GM18907 (cell line): ENCODE measurements at regions not wholly inside any gene's neighbourhood (a gene's known extent, or its start where the extent isn't known, plus 50 kb on each side); places are given as distances from the start of the nearest gene placed in this dataset.

Experiments used
- ATAC-seq: cut with Tn5 transposase; IDR thresholded peaks from one replicate; pipeline ENCODE4 v1.9.1; 2021; ENCODE audit warnings: mild to moderate bottlenecking, moderate library complexity; ENCODE audit not compliant: unreplicated experiment

GRCh38 chr10:4216726-4217125 lies 431.7 kb upstream of the KLF6 start:
- no peak for ATAC-seq

- no peak for ATAC-seq
Measured at GRCh38 chr10:4215963-4216575, 431.1 kb upstream of the KLF6 start.

DNA sequence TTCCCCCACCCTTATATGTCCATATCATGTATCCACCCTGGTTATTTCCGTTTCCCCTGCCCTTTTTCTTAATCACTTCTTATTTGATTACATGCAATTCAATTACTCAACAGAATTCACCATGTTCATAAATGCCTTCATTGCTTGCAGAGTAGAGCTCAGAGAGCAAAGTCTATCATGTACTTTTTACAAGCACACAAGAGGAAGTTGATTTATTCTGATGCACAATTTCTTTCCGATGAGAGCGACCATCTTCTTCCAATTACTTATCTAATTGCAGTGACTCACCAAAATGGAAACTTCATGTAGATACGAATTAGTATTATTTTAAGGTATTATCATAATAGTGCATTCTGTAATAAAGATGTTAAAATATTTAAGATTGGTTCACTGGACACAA lies 430.5 kb upstream of the KLF6 start:
- no peak for ATAC-seq

- ATAC-seq, result no peak
Measured at GRCh38 chr10:4214908-4215307, 429.9 kb upstream of the KLF6 start.

DNA sequence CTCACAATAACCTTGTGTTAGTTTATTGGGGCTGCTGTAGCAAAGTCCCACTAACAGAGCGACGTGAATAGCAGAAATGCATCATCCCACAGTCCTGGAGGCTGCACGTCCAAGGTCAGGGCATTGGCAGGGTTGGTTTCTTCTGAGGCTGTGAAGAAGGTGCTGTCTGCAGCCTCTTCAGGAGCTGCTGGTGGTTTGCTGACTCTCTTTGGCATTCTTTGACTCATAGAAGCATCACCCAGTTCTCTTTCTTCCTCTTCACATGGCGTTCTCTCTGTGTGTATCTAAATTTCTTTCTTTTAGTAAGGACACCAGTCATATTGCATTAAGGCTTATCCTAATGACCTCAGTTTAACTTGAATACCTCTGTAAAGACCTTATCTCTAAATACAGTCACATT lies 428.4 kb upstream of the KLF6 start:
- no peak for ATAC-seq

- no peak for ATAC-seq
Measured at GRCh38 chr10:4212111-4212630, 427.2 kb upstream of the KLF6 start.

GRCh38 chr10:4208499-4208898 lies 423.5 kb upstream of the KLF6 start:
- ATAC-seq, result no peak

DNA sequence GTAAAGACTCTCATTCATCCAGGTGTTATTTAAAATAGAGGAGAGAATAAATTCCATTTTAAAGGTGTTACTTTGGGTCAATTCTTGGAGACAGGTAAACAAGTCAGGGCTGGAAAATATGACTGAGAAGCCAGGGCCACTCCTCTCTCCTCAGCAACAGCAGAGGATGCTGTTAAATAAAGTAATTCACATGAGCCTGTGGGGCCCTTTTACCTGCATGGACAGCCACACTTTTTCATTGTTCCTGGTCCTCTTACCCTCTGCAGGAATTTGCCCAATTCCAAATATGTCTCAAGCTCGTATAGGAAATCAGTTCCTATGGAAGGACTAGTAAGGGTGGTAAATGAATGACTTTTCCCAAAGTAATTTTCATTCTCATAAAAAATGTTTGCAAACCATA lies 420.1 kb upstream of the KLF6 start:
- no peak for ATAC-seq

DNA sequence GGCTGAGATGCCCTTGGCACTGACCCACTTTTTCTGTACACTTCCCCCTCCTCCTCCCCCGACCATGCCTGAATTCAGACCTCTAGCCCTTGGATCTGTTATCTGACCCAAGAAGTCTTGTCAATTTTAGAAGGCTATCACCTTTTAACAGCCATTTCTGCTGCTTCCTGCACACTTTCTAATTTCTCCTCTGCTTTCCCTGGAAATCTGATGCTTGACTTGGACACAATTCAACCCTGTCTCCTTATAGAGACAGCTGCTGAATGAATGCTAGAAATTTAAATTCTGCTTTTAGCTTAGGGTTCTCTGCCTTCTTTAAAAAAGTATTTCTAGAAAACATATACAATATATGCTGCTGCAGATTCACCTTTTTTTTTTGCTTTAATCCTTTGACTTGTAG lies 417.9 kb upstream of the KLF6 start:
- ATAC-seq, result no peak

- no peak for ATAC-seq
Measured at GRCh38 chr10:4201866-4202825, 417.1 kb upstream of the KLF6 start.

- ATAC-seq, result no peak
Measured at GRCh38 chr10:4199196-4199595, 414.2 kb upstream of the KLF6 start.

GRCh38 chr10:4198216-4198615 lies 413.2 kb upstream of the KLF6 start:
- ATAC-seq, result no peak

DNA sequence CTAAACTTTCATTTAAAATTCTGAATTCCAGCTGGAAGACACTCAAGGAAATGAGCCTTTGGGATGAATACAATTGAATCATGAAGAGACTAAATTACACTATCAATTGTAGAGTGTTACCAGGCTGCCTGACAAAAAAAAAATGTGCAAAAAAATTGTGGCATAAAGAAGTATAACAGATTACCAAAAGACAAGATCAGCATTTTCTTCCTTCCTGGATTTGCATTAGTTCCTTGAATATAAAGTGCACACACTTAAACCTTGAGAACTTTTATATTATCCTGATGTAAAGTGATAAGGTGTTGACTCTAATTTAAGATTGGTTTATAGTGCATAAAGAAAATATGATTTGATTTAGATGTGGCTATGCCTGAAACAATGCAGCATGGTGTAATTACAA lies 412.7 kb upstream of the KLF6 start:
- ATAC-seq, result no peak

- no peak for ATAC-seq
Measured at GRCh38 chr10:4196771-4197390, 411.9 kb upstream of the KLF6 start.

GRCh38 chr10:4196183-4196582 lies 411.2 kb upstream of the KLF6 start:
- no peak for ATAC-seq

DNA sequence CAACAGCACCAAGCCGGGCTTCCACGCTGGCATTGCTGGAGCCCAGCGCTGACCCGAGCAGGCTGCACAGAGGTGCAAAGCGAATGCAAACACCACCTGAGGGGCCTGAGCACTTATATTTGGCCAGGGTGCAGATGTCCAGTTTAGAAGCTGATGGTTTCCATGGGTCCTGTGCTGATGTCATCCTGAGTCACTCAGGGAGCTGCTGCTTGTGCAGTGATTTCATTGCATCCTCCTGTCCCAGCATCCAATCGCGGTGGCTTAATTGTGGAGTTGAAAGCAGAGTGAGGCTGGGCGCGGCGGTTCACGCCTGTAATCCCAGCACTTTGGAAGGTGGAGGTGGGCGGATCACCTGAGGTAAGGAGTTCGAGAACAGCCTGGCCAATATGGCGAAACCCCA lies 410.2 kb upstream of the KLF6 start:
- no peak for ATAC-seq

DNA sequence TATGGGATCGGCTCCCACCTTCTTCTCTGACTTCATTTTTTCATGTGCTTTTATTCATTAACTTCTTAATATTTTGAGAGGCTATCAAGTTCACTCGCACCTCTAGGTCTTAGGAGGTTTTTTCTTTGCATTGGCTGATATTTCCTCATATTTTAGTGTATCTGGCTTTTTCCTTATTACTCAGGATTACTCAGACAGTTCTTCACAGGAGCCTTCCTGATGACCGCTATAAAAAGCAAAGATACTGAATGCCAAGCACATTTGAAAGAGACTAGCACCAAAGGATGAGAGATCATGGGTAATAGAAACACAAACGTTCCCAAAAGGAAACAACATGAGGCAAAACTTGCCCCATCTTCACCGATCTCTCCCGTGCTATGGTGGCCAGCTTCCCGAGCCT lies 409.2 kb upstream of the KLF6 start:
- ATAC-seq, result no peak

GRCh38 chr10:4191894-4192293 lies 406.9 kb upstream of the KLF6 start:
- no peak for ATAC-seq

DNA sequence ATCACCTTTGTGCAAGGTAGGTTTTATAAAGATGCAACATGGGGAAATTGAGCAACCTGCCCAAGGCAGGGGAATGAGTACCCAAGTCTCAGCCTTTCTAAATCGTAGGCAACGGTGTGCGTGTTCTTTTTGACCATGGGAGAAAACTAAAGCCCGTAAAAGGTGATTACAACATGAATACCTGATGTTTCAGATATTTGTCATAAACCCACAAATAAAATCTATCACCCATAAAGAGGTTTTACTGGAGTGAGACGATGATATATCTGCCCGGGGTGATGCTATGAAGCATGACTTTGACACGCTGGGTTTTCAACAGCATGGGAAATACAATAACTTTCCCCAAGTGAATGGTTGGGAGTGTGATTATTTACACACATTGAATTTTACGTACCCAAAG lies 406.3 kb upstream of the KLF6 start:
- ATAC-seq, result no peak

DNA sequence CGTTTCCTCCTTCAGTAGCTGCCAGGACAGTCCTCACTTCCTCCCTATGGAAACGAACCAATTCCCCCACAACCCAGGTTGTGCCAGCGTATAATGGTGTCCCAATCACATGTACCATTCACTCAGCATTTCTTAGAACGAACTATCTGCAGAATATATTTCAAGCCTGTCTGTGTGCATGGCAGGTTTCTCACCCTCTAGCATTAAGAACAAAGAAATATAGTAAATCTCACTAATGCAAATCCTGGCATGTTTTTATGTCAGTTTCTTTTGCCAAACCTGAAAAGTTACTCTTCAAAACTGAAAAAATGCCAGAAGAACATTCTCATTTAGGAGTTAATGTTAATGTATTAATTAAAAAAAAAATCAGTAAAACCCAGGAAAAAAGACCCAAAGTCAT lies 405.9 kb upstream of the KLF6 start:
- no peak for ATAC-seq

- no peak for ATAC-seq
Measured at GRCh38 chr10:4189281-4189680, 404.3 kb upstream of the KLF6 start.

- ATAC-seq, result no peak
Measured at GRCh38 chr10:4188406-4188805, 403.4 kb upstream of the KLF6 start.
